ENCODE measurements at regions not wholly inside any gene's neighbourhood (a gene's known extent, or its start where the extent isn't known, plus 50 kb on each side); places are given as distances from the start of the nearest gene placed in this dataset.

DNA sequence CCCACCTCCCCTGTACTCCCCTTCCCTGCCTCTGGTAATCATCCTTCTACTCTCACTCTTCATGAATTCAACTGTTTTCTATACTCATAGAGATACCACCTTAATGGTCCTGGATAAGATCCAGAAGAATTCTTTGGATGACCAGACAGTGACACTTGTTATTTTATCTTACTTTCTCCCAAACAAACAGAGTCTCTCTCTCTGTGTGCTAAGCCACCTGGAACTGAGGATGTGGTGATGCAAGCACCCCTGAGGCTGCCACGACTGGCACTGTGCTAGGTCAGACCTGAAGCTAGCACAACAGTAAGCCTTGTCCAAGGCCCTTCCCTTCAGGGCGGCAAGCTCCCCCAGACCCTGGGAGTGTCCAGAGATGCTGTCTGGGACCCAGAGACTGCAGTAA is 250.2 kb downstream of the C12orf50 start:
- intact Hi-C loops (cut with DNase I) = no loop called here

DNA sequence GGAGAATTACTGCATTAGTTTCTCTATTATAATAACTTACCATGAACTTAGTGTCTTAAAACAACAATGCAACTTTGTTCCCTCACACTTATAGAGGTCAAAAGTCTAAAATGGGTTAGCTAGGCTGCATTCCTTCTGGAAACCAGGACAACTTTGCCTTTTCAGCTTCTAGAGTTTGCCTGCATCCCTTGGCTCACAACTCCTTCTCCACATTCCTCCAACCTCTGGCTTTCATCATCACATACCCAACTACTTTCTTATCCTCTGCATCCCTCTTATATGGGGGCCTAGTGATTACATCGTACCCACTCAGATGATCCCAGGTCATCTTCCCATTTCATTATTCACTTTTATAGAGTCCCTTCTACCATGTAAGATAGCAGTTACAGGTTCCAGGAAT is 251.1 kb downstream of the C12orf50 start:
- no peak overlapping the region for H3K27ac ChIP-seq

More for the DNA sequence above, 250.2 kb downstream of the C12orf50 start:
- Histone ChIP-seq H3K27ac (no peak overlapping the region), H3K36me3 (no peaks in the 10 kb centered on the region), H3K27me3 (ENCODE audit: low read depth) (no peaks in the 10 kb centered on the region), H3K9me3 (no peaks in the 10 kb centered on the region), H3K4me3 (no peak overlapping the region), H3K4me1 (no peaks in the 10 kb centered on the region)
- TF ChIP-seq, protein P1, sequence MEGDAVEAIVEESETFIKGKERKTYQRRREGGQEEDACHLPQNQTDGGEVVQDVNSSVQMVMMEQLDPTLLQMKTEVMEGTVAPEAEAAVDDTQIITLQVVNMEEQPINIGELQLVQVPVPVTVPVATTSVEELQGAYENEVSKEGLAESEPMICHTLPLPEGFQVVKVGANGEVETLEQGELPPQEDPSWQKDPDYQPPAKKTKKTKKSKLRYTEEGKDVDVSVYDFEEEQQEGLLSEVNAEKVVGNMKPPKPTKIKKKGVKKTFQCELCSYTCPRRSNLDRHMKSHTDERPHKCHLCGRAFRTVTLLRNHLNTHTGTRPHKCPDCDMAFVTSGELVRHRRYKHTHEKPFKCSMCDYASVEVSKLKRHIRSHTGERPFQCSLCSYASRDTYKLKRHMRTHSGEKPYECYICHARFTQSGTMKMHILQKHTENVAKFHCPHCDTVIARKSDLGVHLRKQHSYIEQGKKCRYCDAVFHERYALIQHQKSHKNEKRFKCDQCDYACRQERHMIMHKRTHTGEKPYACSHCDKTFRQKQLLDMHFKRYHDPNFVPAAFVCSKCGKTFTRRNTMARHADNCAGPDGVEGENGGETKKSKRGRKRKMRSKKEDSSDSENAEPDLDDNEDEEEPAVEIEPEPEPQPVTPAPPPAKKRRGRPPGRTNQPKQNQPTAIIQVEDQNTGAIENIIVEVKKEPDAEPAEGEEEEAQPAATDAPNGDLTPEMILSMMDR (IDR thresholded peaks at IDR 0.05) = no peak
- ATAC-seq = no peak
- DNase-seq = no peak

DNA sequence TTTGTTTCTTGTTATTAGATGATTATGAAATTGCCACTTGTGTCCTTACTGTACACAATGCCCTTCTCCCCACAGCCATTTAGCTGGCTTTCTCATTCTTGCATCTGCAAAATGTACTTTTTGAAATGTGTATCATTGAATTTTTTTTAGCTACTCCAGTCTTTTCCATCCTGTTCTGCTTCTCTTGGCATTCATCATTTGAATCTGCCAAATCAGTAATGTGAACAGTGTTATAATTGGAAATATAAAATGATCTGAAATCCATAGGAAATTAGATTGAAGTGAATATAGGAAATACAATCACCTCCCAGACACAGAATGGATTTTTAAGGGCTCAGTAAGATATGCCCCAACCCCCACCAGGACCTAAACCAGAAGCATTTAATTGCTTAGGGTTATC is 253.4 kb downstream of the C12orf50 start:
- H3K4me3 ChIP-seq = no peak overlapping the region
- no peaks in the 10 kb centered on the region for H3K27me3 ChIP-seq (ENCODE audit: low read depth)
- DNase-seq (no peak), ATAC-seq (no peak)
- H3K27ac ChIP-seq = no peak overlapping the region
- intact Hi-C loops (cut with DNase I) = no loop called here
- no peaks in the 10 kb centered on the region for H3K9me3 ChIP-seq
- TF ChIP-seq, protein P1 (IDR thresholded peaks at IDR 0.05) = no peak
- no peaks in the 10 kb centered on the region for H3K36me3 ChIP-seq
- no peaks in the 10 kb centered on the region for H3K4me1 ChIP-seq

More for the DNA sequence above, 251.1 kb downstream of the C12orf50 start:
- no peak for DNase-seq
- no peaks in the 10 kb centered on the region for H3K4me1 ChIP-seq
- H3K36me3 ChIP-seq = no peaks in the 10 kb centered on the region
- no peaks in the 10 kb centered on the region for H3K9me3 ChIP-seq
- no peaks in the 10 kb centered on the region for H3K27me3 ChIP-seq (ENCODE audit: low read depth)
- intact Hi-C loops (cut with DNase I) = no loop called here
- TF ChIP-seq, protein P1 (IDR thresholded peaks at IDR 0.05) = no peak
- no peak for ATAC-seq
- no peak overlapping the region for H3K4me3 ChIP-seq

DNA sequence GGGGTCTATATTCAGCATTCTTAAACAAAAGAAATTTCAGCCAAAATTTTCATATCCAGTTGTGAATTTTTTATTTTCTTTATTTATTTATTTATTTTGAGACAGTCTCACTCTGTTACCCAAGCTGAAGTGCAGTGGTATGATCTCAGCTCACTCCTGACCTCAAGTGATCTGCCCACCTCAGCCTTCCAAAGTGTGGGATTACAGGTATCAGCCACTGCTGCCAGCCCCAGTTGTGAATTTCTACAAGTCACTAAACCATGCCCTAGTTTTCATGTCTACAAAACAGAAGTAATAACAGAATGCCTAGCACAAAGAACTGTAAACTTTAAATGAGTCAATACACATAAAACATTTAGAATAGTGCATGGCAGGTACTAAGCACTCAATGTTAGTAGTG is 254.2 kb downstream of the C12orf50 start:
- TF ChIP-seq, protein P1 (IDR thresholded peaks at IDR 0.05) = no peak
- H3K36me3 ChIP-seq = no peaks in the 10 kb centered on the region
- no peak for DNase-seq
- intact Hi-C loops (cut with DNase I) = no loop called here
- H3K9me3 ChIP-seq = no peaks in the 10 kb centered on the region
- H3K27me3 ChIP-seq (ENCODE audit: low read depth) = no peaks in the 10 kb centered on the region
- H3K4me1 ChIP-seq = no peaks in the 10 kb centered on the region
- H3K4me3 ChIP-seq = no peak overlapping the region
- H3K27ac ChIP-seq = no peak overlapping the region
- ATAC-seq = no peak

DNA sequence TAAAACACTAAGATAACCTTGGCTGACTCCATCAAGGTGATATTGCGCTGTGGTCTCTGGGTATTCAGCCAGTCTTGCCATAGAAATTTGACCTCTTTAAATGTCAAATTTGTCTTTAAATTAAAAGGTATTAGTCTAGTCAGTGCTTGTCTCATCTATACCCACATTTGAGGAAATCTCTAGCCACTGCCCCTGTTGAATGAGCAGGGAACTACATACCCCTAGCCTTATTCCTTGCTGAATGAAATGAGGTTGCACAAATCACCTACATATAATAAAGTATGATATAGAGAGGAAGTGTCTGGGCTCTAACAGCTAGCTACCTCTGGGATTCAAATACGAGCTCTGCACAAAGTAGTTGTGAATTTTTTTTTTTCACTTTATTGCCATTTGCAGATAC is 256.8 kb downstream of the C12orf50 start:
- no peaks in the 10 kb centered on the region for H3K27me3 ChIP-seq (ENCODE audit: low read depth)
- intact Hi-C loops (cut with DNase I) = no loop called here
- no peaks in the 10 kb centered on the region for H3K9me3 ChIP-seq
- no peak for ATAC-seq
- H3K4me3 ChIP-seq = no peak overlapping the region
- no peaks in the 10 kb centered on the region for H3K4me1 ChIP-seq
- TF ChIP-seq, protein P1 (IDR thresholded peaks at IDR 0.05) = no peak
- no peaks in the 10 kb centered on the region for H3K36me3 ChIP-seq
- DNase-seq = no peak
- no peak overlapping the region for H3K27ac ChIP-seq
